GM23338 (cell line): ENCODE measurements at regions not wholly inside any gene's neighbourhood (a gene's known extent, or its start where the extent isn't known, plus 50 kb on each side); places are given as distances from the start of the nearest gene placed in this dataset.

Experiments
- ATAC-seq: fragments of 200-7000 bp; cut with Tn5 transposase; 3 replicates; pipeline ENCODE4 v1.9.1; 2020
- DNase-seq: peaks from one replicate; pipeline ENCODE4 v3.0.0-alpha.2; 2015; ENCODE audit warnings: low spot score
- H2AFZ ChIP-seq: fragments of 200-600 bp; sonication (generic); 2 replicates; pipeline ENCODE4 v1.8.0; 2016; ENCODE audit warnings: antibody characterized with exemption, mild to moderate bottlenecking, moderate library complexity
- H3F3A ChIP-seq: fragments of 200-600 bp; sonication (generic); replicated peaks from 2 replicates; pipeline ENCODE4 v1.8.0; 2017; ENCODE audit warnings: antibody characterized with exemption, mixed run types, low read depth
- H3K27ac ChIP-seq: fragments of 200-600 bp; sonication (generic); 2 replicates; pipeline ENCODE4 v1.6.1; 2016; ENCODE audit warnings: low read depth
- H3K27me3 ChIP-seq: fragments of 200-600 bp; sonication (generic); 2 replicates; pipeline ENCODE4 v1.8.0; 2016; ENCODE audit warnings: mild to moderate bottlenecking, mixed run types, moderate library complexity; ENCODE audit not compliant: insufficient read depth
- H3K36me3 ChIP-seq: fragments of 200-600 bp; sonication (generic); 2 replicates; pipeline ENCODE4 v1.8.0; 2016; ENCODE audit warnings: mild to moderate bottlenecking; ENCODE audit not compliant: insufficient read depth
- H3K4me1 ChIP-seq: fragments of 200-600 bp; sonication (generic); 2 replicates; pipeline ENCODE4 v1.8.0; 2016; ENCODE audit warnings: mild to moderate bottlenecking, moderate library complexity; ENCODE audit not compliant: insufficient read depth
- H3K4me2 ChIP-seq: fragments of 200-600 bp; sonication (generic); 2 replicates; pipeline ENCODE4 v1.7.1; 2017; ENCODE audit warnings: mixed run types
- H3K4me3 ChIP-seq: fragments of 200-600 bp; sonication (generic); 2 replicates; pipeline ENCODE4 v1.6.1; 2016; ENCODE audit warnings: mixed run types
- H3K79me2 ChIP-seq: fragments of 200-600 bp; sonication (generic); replicated peaks from 2 replicates; pipeline ENCODE4 v1.8.0; 2017; ENCODE audit warnings: mild to moderate bottlenecking; ENCODE audit not compliant: insufficient read depth
- H3K9me2 ChIP-seq: fragments of 200-600 bp; sonication (generic); 2 replicates; pipeline ENCODE4 v1.8.0; 2017; ENCODE audit not compliant: insufficient read depth
- H4K20me1 ChIP-seq: fragments of 200-600 bp; sonication (generic); replicated peaks from 2 replicates; pipeline ENCODE4 v1.8.0; 2017; ENCODE audit warnings: mild to moderate bottlenecking; ENCODE audit not compliant: insufficient read depth
- H3K27ac Mint-ChIP-seq: 2 replicates; pipeline ENCODE4 v1.8.0; 2020; ENCODE audit warnings: inconsistent platforms, mild to moderate bottlenecking, moderate library complexity, mixed read lengths
- H3K27me3 Mint-ChIP-seq: 3 replicates; pipeline ENCODE4 v1.8.0; 2022; ENCODE audit warnings: low read depth, mild to moderate bottlenecking, moderate library complexity, mixed read lengths, inconsistent platforms; ENCODE audit not compliant: insufficient read depth, poor library complexity
- H3K36me3 Mint-ChIP-seq: 3 replicates; pipeline ENCODE4 v1.8.0; 2021; ENCODE audit warnings: low read depth, mild to moderate bottlenecking, inconsistent platforms, moderate library complexity, mixed read lengths
- H3K4me1 Mint-ChIP-seq: 3 replicates; pipeline ENCODE4 v1.8.0; 2020; ENCODE audit warnings: mild to moderate bottlenecking, inconsistent platforms, mixed read lengths
- H3K4me3 Mint-ChIP-seq: 3 replicates; pipeline ENCODE4 v1.8.0; 2021; ENCODE audit warnings: moderate library complexity, mild to moderate bottlenecking, inconsistent platforms, mixed read lengths
- H3K9me3 Mint-ChIP-seq: 3 replicates; pipeline ENCODE4 v1.8.0; 2020; ENCODE audit warnings: moderate library complexity, mild to moderate bottlenecking, inconsistent platforms, mixed read lengths
- CREB1 ChIP-seq: fragments of 250-450 bp; sonication (Bioruptor Pico); IDR thresholded peaks from 2 replicates; pipeline ENCODE4 v1.5.0; 2020; ENCODE audit warnings: low read depth, mild to moderate bottlenecking, moderate library complexity
- CTCF ChIP-seq, 2 experiments: fragments of 200-600 bp in 1 of 2; sonication (generic) in 1 of 2; conservative IDR thresholded peaks; 2 replicates each; pipeline versions ENCODE4 v1.5.1 to v1.6.1; 2016 to 2017; ENCODE audit warnings: antibody characterized with exemption in 2 of 2, low read depth in 2 of 2, mild to moderate bottlenecking in 2 of 2, moderate library complexity in 1 of 2
- ETS1 ChIP-seq: IDR thresholded peaks from 2 replicates; pipeline ENCODE4 v1.6.1; 2016; ENCODE audit warnings: antibody characterized with exemption
- EZH2 ChIP-seq: fragments of 200-600 bp; sonication (generic); IDR thresholded peaks from one replicate; pipeline ENCODE4 v1.8.0; 2017; ENCODE audit warnings: antibody characterized with exemption, mild to moderate bottlenecking, low read depth; ENCODE audit not compliant: unreplicated experiment
- EZH2phosphoT487 ChIP-seq: fragments of 200-600 bp; sonication (generic); IDR thresholded peaks from one replicate; pipeline ENCODE4 v1.8.1; 2018; ENCODE audit warnings: antibody characterized with exemption; ENCODE audit not compliant: unreplicated experiment
- JUNB ChIP-seq: IDR thresholded peaks from one replicate; pipeline ENCODE4 v1.6.1; 2016; ENCODE audit warnings: antibody characterized with exemption; ENCODE audit not compliant: unreplicated experiment
- NANOG ChIP-seq: IDR thresholded peaks from 2 replicates; pipeline ENCODE4 v1.6.1; 2016; ENCODE audit warnings: antibody characterized with exemption, borderline replicate concordance
- POLR2AphosphoS5 ChIP-seq: IDR thresholded peaks from 2 replicates; pipeline ENCODE4 v1.6.1; 2016; ENCODE audit warnings: antibody characterized with exemption, low read depth
- REST ChIP-seq: IDR thresholded peaks from one replicate; pipeline ENCODE4 v1.6.1; 2018; ENCODE audit warnings: antibody characterized with exemption; ENCODE audit not compliant: unreplicated experiment
- STAT1 ChIP-seq: IDR thresholded peaks from one replicate; pipeline ENCODE4 v1.6.1; 2016; ENCODE audit warnings: antibody characterized with exemption; ENCODE audit not compliant: unreplicated experiment
- ZNF114 ChIP-seq: fragments of 250-450 bp; sonication (Bioruptor Pico); IDR thresholded peaks from 2 replicates; pipeline ENCODE4 v1.5.0; 2020; ENCODE audit warnings: mild to moderate bottlenecking, moderate library complexity
- ZNF331 ChIP-seq: fragments of 250-450 bp; sonication (Bioruptor Pico); IDR thresholded peaks from 2 replicates; pipeline ENCODE4 v1.5.0; 2020; ENCODE audit warnings: low read depth, mild to moderate bottlenecking, moderate library complexity
- ZNF462 ChIP-seq: fragments of 250-450 bp; sonication (Bioruptor Pico); IDR thresholded peaks from 2 replicates; pipeline ENCODE4 v1.5.0; 2020; ENCODE audit warnings: mild to moderate bottlenecking, moderate library complexity

DNA sequence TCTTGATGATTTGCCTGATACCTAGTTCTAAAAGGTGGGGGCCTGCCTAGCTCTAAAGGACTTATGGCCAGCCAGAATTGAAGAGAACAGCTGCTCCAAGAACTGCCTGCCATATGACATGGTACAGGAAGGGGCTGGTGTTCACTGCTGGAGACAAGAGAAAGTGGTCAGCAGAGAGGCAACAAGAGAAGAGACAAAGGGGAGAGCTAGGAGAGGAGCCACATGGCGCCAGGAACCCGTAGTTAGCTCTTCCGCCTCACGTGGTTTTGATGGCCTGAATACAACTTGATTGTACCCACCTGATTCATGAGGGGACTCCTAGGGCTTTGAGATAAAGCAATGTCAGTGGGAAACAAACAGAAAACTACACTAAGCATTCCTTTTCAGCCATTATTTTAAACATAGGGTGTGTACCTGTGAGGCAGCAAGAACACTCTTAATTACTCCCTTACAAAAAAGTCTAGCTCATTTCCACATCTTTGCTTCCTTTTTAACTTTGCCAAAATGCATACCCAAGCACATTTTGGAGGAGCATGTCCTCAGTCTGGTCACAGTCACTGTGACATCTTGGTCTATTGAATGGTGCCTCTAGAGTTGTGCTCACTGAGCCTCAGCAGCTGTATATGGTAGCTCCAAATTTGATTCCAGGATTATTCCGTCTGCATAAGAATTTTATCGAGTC is 71.6 kb downstream of the CCDC71L start:
- Mint-ChIP-seq H3K4me1 (no peaks in the 10 kb centered on the region), H3K27ac (no peak overlapping the region)
- no peak for ATAC-seq

More for the DNA sequence above, 71.6 kb downstream of the CCDC71L start:
- no peaks in the 10 kb centered on the region for H4K20me1 ChIP-seq
- Mint-ChIP-seq H3K27me3 (no peaks in the 10 kb centered on the region), H3K36me3 (no peaks in the 10 kb centered on the region; the same call in 2 of the 3 replicates), H3K9me3 (no peaks in the 10 kb centered on the region), H3K4me3 (no peak overlapping the region)
- DNase-seq = no peak
- H3K27me3 ChIP-seq = no peaks in the 10 kb centered on the region
- H3K4me2 ChIP-seq = no peak overlapping the region
- no peaks in the 10 kb centered on the region for H3K36me3 ChIP-seq
- H3K27ac ChIP-seq = no peak overlapping the region
- no peaks in the 10 kb centered on the region for H3K79me2 ChIP-seq
- H3K4me1 ChIP-seq = no peaks in the 10 kb centered on the region
- H3K4me3 ChIP-seq = no peak overlapping the region
- H2AFZ ChIP-seq = peak overlapping the region; percentile 83; the same call in 1 of the 2 replicates
- TF ChIP-seq JUNB (no peak), ZNF114 (CRISPR knock-in tag) (no peak), POLR2AphosphoS5 (no peak), ETS1 (no peak), EZH2phosphoT487 (no peak), ZNF331 (no peak), NANOG (no peak), EZH2 (no peak), CTCF (conservative IDR thresholded peaks at IDR 0.05; ENCODE audit: low read depth in 2 of 2) (no peak), REST (no peak), CREB1 (CRISPR knock-in tag) (no peak), ZNF462 (CRISPR knock-in tag) (no peak), STAT1 (no peak)
- peaks cover 7% of the 10 kb centered on the region; the same call in 1 of the 2 replicates for H3K9me2 ChIP-seq
- no peaks in the 10 kb centered on the region for H3F3A ChIP-seq
